ENCODE measurements at regions not wholly inside any gene's neighbourhood (a gene's known extent, or its start where the extent isn't known, plus 50 kb on each side); places are given as distances from the start of the nearest gene placed in this dataset.

DNA sequence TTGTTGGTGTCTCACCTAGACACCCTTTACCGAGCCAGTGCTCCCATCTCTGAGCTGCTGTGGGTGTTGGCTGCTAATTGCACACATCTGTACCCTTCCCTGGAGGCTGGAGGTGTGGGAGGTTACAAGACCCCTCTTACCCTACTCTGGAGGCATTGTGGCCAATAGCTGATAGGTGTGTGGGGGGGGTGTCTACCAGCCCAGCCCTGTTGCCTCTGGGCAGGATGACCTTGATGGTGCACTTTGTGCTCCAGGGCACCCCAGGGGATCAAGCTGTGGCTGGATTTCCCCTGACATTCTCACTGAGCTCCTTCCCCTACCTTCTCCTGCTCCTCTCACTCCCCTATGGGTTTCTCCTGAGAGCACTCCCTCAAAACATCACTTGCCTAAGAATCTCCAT lies 104.7 kb upstream of the ADPGK start:
- H3K18ac ChIP-seq (ENCODE audit: insufficient read length, low read depth, low read length): no peak overlapping the region
- H4K5ac ChIP-seq (ENCODE audit: insufficient read length, low read depth, low read length): no peak overlapping the region
- H3K9ac ChIP-seq (ENCODE audit: extremely low read depth, insufficient read length, low read length): no peak overlapping the region
- H3K9me3 ChIP-seq (ENCODE audit: control insufficient read depth, low read depth, low read length): no peaks in the 10 kb centered on the region
- no peak overlapping the region for H3K56ac ChIP-seq (ENCODE audit: insufficient read length, low read depth, low read length)
- no peak overlapping the region for H3K14ac ChIP-seq (ENCODE audit: insufficient read depth, low read length)
- H3K4me1 Mint-ChIP-seq: no peaks in the 10 kb centered on the region
- no peak overlapping the region for H2BK5ac ChIP-seq (ENCODE audit: insufficient read length, low read length)
- H3K79me1 ChIP-seq (ENCODE audit: insufficient read depth, low read depth, low read length, poor library complexity, severe bottlenecking): no peaks in the 10 kb centered on the region
- H3K27me3 ChIP-seq (ENCODE audit: insufficient read depth, low read length): no peaks in the 10 kb centered on the region
- no peaks in the 10 kb centered on the region; a peak in 1 of 5 replicates for H3K9me3 Mint-ChIP-seq
- no peak overlapping the region; a peak in 1 of 5 replicates for H3K4me3 Mint-ChIP-seq
- no peak overlapping the region for H3K23ac ChIP-seq (ENCODE audit: insufficient read length, low read depth, low read length)
- H3K36me3 Mint-ChIP-seq (ENCODE audit: insufficient read depth in 1 of 3, low read depth in 3 of 3): no peaks in the 10 kb centered on the region
- peaks cover 3% of the 10 kb centered on the region; the same call in 1 of the 2 replicates for H3K27me3 Mint-ChIP-seq (ENCODE audit: low read depth)
- H2BK15ac ChIP-seq (ENCODE audit: low read depth, low read length): no peak overlapping the region
- no peak overlapping the region for H3K4ac ChIP-seq (ENCODE audit: low read depth, low read length)
- TF ChIP-seq, protein P1, sequence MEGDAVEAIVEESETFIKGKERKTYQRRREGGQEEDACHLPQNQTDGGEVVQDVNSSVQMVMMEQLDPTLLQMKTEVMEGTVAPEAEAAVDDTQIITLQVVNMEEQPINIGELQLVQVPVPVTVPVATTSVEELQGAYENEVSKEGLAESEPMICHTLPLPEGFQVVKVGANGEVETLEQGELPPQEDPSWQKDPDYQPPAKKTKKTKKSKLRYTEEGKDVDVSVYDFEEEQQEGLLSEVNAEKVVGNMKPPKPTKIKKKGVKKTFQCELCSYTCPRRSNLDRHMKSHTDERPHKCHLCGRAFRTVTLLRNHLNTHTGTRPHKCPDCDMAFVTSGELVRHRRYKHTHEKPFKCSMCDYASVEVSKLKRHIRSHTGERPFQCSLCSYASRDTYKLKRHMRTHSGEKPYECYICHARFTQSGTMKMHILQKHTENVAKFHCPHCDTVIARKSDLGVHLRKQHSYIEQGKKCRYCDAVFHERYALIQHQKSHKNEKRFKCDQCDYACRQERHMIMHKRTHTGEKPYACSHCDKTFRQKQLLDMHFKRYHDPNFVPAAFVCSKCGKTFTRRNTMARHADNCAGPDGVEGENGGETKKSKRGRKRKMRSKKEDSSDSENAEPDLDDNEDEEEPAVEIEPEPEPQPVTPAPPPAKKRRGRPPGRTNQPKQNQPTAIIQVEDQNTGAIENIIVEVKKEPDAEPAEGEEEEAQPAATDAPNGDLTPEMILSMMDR (conservative IDR thresholded peaks at IDR 0.05): no peak
- no peak overlapping the region for H2AFZ ChIP-seq (ENCODE audit: low read length)
- no peak overlapping the region for H3T11ph ChIP-seq (ENCODE audit: low read length)
- no peak overlapping the region for H4K91ac ChIP-seq (ENCODE audit: insufficient read length, low read depth, low read length)
- no peak overlapping the region for H4K8ac ChIP-seq (replicated peaks; ENCODE audit: insufficient read length, low read depth, low read length)
- no peaks in the 10 kb centered on the region for H3K4me1 ChIP-seq (ENCODE audit: insufficient read depth, low read length)
- H3K4me2 ChIP-seq (ENCODE audit: insufficient read depth, insufficient read length, low read length): no peak overlapping the region
- H2BK12ac ChIP-seq (ENCODE audit: insufficient read length, low read depth, low read length): no peak overlapping the region
- no peak overlapping the region for H2BK20ac ChIP-seq (ENCODE audit: low read depth, low read length, poor library complexity, severe bottlenecking)
- no peak overlapping the region for H2BK120ac ChIP-seq (ENCODE audit: low read depth, low read length, poor library complexity, severe bottlenecking)
- DNase-seq: no peak
- no peak overlapping the region for H3K27ac ChIP-seq (ENCODE audit: insufficient read length, low read depth, low read length)
- H3K23me2 ChIP-seq (ENCODE audit: insufficient read length, low read depth, low read length, poor library complexity, severe bottlenecking): peaks cover 4% of the 10 kb centered on the region
- H3K79me2 ChIP-seq (ENCODE audit: insufficient read depth, low read length): no peaks in the 10 kb centered on the region
- no CpG with 5 or more reads among the region's 1 CpG for WGBS (ENCODE audit: extremely low coverage, insufficient read length, low lambda C conversion rate)
- no peaks in the 10 kb centered on the region for H4K20me1 ChIP-seq (ENCODE audit: control insufficient read depth, insufficient read depth, insufficient read length)
- no peak overlapping the region for H2AK5ac ChIP-seq (ENCODE audit: insufficient read length, low read length)
- H3K27ac Mint-ChIP-seq: no peak overlapping the region
